Adipocyte (in vitro differentiated cells): ENCODE measurements at regions not wholly inside any gene's neighbourhood (a gene's known extent, or its start where the extent isn't known, plus 50 kb on each side); places are given as distances from the start of the nearest gene placed in this dataset.

Source experiments
- DNase-seq: peaks from one replicate; pipeline ENCODE4 v3.0.0-alpha.2; 2015; ENCODE audit warnings: low read depth
- H3K27me3 ChIP-seq: replicated peaks from 2 replicates; pipeline ENCODE4 v1.7.0; 2013; ENCODE audit warnings: mild to moderate bottlenecking, low read length, moderate library complexity; ENCODE audit not compliant: control insufficient read depth, insufficient read depth
- H3K36me3 ChIP-seq: 2 replicates; pipeline ENCODE4 v1.7.0; 2013; ENCODE audit warnings: low read length, mild to moderate bottlenecking, moderate library complexity; ENCODE audit not compliant: control insufficient read depth, insufficient read depth, severe bottlenecking
- H3K4me1 ChIP-seq: 2 replicates; pipeline ENCODE4 v1.7.0; 2013; ENCODE audit warnings: mild to moderate bottlenecking, low read length, moderate library complexity; ENCODE audit not compliant: control insufficient read depth, insufficient read depth
- H3K4me3 ChIP-seq: 2 replicates; pipeline ENCODE4 v1.7.0; 2013; ENCODE audit warnings: mild to moderate bottlenecking, low read length, moderate library complexity
- H3K9ac ChIP-seq: 2 replicates; pipeline ENCODE4 v1.7.0; 2013; ENCODE audit warnings: mild to moderate bottlenecking, low read length, moderate library complexity
- H3K9me3 ChIP-seq: 2 replicates; pipeline ENCODE4 v1.7.0; 2013; ENCODE audit warnings: mild to moderate bottlenecking, low read length, moderate library complexity; ENCODE audit not compliant: control insufficient read depth

DNA sequence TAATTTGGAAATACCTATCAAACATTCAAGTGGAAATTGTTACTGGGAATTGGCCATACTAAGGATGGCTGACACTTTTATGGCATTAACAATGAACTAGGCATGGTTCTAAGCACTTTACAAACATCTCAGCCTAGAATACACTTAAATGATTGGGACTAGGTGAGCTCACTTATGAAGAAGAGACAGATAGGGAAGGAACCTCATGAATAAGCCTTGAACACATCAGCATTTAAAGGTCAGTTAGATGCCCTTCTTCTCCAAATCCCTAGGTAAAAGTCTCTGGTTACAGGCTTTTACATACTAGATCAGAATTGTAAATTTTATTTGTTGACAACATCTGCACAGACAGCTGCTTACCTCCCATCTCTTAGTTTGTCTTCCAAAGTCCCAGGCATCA is 488.6 kb downstream of the RMST start:
- no peaks in the 10 kb centered on the region for H3K36me3 ChIP-seq
- no peak for DNase-seq
- H3K9ac ChIP-seq = no peak overlapping the region
- H3K4me1 ChIP-seq = no peaks in the 10 kb centered on the region
- H3K9me3 ChIP-seq = peaks cover 5% of the 10 kb centered on the region
- no peak overlapping the region for H3K4me3 ChIP-seq
- no peaks in the 10 kb centered on the region for H3K27me3 ChIP-seq

DNA sequence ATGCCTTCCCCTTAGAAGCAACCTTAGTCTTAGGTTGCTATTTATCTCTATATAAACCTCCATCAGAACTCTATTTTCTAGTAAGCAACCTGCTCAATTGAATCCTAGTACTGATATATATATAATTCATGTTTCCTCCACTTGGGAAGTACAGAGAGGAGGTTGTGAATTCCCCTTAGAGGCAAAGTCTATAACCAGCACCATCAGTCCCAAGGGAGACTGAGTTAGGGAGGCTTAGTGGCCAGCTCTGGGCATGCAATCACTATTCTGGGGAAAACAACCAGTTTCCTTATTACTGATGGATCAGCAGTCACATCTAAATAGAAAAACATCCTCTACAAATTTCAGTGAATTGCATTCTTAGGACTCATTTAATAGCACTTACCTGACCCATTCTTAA is 489.1 kb downstream of the RMST start:
- no peaks in the 10 kb centered on the region for H3K36me3 ChIP-seq
- DNase-seq = no peak
- H3K4me1 ChIP-seq = no peaks in the 10 kb centered on the region
- no peak overlapping the region for H3K9ac ChIP-seq
- H3K4me3 ChIP-seq = no peak overlapping the region
- no peaks in the 10 kb centered on the region for H3K27me3 ChIP-seq
- peaks cover 10% of the 10 kb centered on the region for H3K9me3 ChIP-seq

DNA sequence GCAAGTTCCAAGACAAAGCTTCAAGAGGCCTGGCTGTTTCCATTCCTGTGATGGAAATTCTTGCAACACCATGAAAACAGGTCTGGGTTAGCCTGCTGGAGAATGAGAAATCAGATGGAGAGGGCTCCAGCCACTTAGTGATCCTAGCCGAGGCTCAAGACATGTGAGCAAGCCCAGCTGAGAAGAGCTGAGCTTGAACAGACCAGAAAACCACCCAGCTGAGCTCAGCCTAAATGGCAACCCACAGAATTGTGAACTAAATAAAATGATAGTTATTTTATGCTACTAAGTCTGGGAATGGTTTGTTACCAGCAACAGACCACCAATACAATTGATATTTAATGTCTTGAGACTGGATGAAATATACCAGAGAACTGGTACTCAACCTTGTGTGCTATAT is 494.5 kb downstream of the RMST start:
- Histone ChIP-seq H3K4me3 (no peak overlapping the region), H3K4me1 (no peaks in the 10 kb centered on the region), H3K9me3 (peaks cover 18% of the 10 kb centered on the region), H3K36me3 (no peaks in the 10 kb centered on the region), H3K9ac (no peak overlapping the region), H3K27me3 (no peaks in the 10 kb centered on the region)
- no peak for DNase-seq

DNA sequence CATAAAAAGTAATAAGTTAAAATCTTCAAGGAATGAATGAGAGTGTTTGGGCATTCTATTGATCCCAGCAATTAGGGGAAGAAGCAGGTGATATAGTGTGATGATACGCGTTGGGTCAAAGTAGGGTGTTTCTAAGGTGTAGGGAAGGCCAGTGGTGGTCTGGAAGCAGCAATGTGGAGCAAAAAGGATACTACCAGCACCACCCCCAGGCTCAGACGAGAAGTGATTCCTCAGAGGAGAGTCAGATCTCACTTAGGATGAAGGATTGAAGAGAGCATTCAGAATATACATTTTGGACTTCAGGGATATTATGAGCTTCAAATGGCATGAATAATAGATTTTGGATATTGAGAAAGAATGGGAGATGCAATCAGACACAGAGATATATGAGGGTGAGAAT is 497.6 kb downstream of the RMST start:
- peaks cover 18% of the 10 kb centered on the region for H3K9me3 ChIP-seq
- no peaks in the 10 kb centered on the region for H3K36me3 ChIP-seq
- H3K9ac ChIP-seq = no peak overlapping the region
- no peaks in the 10 kb centered on the region for H3K27me3 ChIP-seq
- no peaks in the 10 kb centered on the region for H3K4me1 ChIP-seq
- DNase-seq = no peak
- no peak overlapping the region for H3K4me3 ChIP-seq

DNA sequence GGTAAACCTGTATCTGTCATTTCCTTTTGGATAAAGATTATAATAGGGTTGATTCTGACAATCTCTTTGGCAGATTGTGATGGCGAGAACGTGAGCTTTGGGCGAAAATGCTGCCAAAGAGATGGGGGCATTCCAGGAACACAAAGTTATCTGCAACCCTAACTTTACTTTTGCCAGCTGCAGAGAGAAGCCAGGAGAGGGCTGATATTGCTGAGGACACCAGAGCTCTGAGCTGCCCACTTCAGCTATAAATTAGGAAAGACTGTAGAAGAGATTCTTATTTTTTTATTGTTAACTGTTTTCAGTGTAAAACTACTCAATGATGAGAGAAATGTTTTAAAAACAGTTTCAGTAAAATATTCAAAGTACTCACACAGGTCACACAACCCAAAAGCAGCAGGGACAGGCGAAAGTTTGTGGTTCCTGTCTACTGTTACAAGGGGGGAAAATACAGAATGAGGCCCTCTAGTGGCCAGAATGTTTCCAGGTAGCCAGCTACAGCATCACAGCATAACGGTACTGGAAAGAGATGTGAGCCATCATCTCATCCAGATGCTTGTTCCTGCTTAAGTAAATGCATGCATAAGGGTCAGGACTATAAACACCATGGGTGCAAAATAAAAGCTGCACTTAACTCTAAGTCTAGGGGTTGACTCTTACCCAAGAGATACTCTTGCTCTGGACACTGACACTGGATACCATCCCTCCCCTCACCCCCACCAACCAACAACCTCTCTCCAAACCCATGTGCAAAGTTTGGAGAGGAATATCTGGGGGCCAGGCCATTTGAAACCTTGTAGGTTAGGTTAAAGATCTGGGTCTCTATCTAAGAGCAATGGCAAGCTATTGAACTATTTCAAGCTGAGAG is 498.4 kb downstream of the RMST start:
- no peaks in the 10 kb centered on the region for H3K36me3 ChIP-seq
- no peak overlapping the region for H3K4me3 ChIP-seq
- H3K9me3 ChIP-seq = peaks cover 18% of the 10 kb centered on the region
- DNase-seq = no peak
- no peaks in the 10 kb centered on the region for H3K27me3 ChIP-seq
- H3K4me1 ChIP-seq = no peaks in the 10 kb centered on the region
- H3K9ac ChIP-seq = no peak overlapping the region

DNA sequence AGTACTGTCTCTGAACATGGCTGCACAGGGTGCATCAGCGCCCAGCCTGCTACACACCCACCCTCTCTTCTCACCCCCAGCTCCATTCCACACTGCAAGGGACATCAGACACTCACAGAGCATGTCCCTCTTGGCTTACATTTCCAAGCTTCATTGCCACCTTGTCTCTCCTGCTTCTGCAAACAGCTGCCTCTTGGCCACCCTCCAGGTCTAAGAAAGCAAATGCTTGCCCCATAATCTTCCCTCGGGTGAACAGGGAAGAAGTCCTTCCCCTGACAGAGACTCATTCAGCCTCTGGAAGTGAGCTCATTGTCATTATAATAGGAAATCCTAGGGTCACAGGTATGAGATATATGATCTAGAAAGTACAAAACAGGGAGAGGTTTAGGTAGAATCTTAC is 505.2 kb downstream of the RMST start:
- H3K36me3 ChIP-seq = no peaks in the 10 kb centered on the region
- H3K9me3 ChIP-seq = no peaks in the 10 kb centered on the region
- no peaks in the 10 kb centered on the region for H3K27me3 ChIP-seq
- DNase-seq = no peak
- no peaks in the 10 kb centered on the region for H3K4me1 ChIP-seq
- H3K4me3 ChIP-seq = no peak overlapping the region
- H3K9ac ChIP-seq = no peak overlapping the region

DNA sequence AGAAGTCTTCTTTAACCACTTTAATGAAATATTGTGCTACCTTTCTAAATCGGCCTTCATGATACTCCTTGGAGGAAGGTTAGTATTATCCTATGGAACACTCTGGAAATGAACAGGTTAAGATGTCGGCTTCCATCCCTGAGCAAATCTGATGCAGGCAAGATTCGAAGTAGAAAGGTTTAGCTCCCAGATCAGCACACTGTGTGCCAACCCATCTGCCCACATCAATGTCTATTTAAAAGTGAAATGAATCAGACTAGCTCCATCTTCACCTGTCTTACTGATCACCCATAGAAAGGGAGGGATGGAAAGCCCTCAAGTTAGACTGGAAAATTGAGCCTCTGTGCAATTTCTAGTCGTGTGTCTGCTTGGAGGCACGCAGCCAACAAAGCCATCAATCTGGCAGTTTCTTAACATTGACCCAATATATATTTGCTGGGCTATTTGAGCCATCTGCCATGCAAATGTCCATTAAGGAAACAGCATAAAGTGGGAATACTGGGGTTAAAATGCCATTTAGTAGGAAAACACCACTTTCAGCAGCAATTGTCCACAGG is 506.1 kb downstream of the RMST start:
- H3K36me3 ChIP-seq = no peaks in the 10 kb centered on the region
- H3K9me3 ChIP-seq = no peaks in the 10 kb centered on the region
- no peak for DNase-seq
- no peaks in the 10 kb centered on the region for H3K4me1 ChIP-seq
- H3K4me3 ChIP-seq = no peak overlapping the region
- H3K27me3 ChIP-seq = no peaks in the 10 kb centered on the region
- H3K9ac ChIP-seq = no peak overlapping the region

DNA sequence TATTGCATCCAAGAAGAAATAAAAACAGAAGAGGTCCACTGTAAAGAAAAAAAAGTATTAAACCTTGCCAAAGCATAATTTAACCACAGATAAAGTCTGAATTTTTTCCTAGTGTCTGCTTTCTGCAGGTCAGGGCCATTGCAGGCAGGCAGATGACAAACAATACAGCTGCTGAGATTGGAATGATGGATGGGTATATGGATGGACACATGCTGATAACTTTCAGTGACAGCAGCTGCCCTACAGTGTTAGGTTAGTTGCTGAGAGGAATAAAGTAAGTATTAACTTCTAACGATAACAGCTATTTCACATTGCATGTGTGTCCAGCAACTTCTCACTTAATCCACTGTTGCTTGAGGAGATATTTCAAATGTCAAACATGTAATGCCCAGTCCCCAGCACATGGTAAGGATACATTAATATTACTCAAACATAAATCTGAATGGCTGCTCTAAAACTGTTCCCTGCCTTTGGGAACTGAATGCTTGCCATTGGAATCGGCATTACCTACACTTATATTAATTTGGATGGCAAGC is 515.3 kb downstream of the RMST start:
- Histone ChIP-seq H3K27me3 (peaks cover 3% of the 10 kb centered on the region), H3K4me1 (no peaks in the 10 kb centered on the region), H3K9me3 (peaks cover 8% of the 10 kb centered on the region), H3K4me3 (no peak overlapping the region), H3K9ac (no peak overlapping the region), H3K36me3 (no peaks in the 10 kb centered on the region)
- no peak for DNase-seq

DNA sequence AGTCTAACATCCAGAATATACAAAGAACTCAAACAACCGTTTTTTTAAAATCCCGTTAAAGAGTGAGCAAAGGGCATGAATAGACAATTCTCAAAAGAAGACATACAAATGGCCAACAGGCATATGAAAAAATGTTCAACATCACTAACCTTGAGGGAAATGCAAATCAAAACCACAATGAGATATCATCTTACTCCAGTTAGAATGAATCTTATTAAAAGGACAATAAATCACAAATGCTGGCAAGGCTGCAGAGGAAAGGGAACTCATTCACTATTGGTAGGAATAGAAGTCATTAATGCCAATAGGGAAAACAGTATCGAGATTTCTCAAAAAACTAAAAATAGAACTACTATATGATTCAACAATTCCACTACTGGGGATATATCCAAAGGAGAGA is 520.1 kb downstream of the RMST start:
- DNase-seq = no peak
- Histone ChIP-seq H3K4me1 (no peaks in the 10 kb centered on the region), H3K9me3 (peaks cover 8% of the 10 kb centered on the region), H3K36me3 (no peaks in the 10 kb centered on the region), H3K9ac (no peak overlapping the region), H3K4me3 (no peak overlapping the region), H3K27me3 (no peaks in the 10 kb centered on the region)

DNA sequence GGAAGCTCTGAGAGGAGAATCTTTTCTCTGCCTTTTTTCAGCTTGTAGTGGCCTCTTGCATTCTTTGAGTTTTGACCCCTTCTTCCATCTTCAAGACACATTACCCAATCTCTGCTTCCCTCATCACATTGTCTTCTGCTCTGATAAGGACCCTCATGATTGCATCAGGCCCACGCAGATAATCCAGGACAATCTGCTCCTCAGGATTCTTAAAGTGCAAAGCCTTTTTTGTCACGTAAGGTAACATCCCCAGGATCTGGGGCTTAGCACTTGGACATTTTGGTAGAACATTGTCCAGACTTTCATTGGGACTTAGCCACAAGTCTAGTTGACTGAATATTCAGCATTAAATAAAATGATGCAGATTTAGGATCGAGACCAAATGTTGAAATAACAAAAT is 521.2 kb downstream of the RMST start:
- Histone ChIP-seq H3K4me1 (no peaks in the 10 kb centered on the region), H3K4me3 (no peak overlapping the region), H3K36me3 (no peaks in the 10 kb centered on the region), H3K9ac (no peak overlapping the region), H3K9me3 (peaks cover 8% of the 10 kb centered on the region), H3K27me3 (no peaks in the 10 kb centered on the region)
- DNase-seq = no peak

DNA sequence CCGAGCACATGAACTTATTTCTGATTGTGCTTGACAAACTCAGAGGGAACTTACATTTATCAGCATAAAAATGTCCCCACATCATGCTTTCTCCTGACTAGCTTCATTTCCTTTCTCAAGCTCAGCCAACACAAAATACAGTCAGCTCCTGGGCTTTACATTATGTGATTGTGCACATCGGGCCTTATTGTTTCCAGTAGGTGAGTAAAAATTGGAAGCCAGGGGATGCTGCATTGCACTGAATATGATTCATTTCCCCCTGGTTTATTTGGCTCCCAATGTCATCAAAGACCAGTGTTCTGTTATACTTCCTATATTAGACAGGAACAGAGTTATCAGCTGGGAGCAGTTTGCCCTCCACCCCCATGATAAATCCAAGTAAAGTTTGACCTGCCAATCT is 521.8 kb downstream of the RMST start:
- DNase-seq = no peak
- H3K9me3 ChIP-seq = peaks cover 8% of the 10 kb centered on the region
- H3K4me3 ChIP-seq = no peak overlapping the region
- H3K27me3 ChIP-seq = no peaks in the 10 kb centered on the region
- H3K4me1 ChIP-seq = no peaks in the 10 kb centered on the region
- H3K36me3 ChIP-seq = no peaks in the 10 kb centered on the region
- no peak overlapping the region for H3K9ac ChIP-seq
